ENCODE measurements at regions not wholly inside any gene's neighbourhood (a gene's known extent, or its start where the extent isn't known, plus 50 kb on each side); places are given as distances from the start of the nearest gene placed in this dataset.

DNA sequence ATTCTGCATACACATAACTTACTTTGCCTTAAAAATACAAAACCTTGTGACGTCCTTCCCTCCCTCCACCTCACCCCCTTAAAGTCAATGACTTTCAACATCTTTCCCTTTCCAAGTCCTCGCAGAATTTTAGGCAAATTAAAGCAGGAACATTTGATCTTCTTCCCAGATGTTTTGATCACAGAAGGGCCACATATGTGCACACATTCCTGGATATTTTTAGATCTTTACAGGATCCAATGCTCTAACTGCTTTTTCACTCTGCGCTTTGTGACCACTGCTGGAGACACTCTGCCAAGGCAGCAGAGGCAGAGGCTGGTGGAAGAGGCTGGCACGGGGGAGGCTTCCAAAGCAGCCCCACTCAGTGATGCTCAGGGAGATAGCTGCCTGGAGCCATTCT is 130.7 kb downstream of the SEC61B start:
- no peak overlapping the region for H3K4me3 ChIP-seq (replicated peaks in 1 of 3; ENCODE audit: low read depth in 2 of 3, low read length in 3 of 3)
- TF ChIP-seq, protein P1, sequence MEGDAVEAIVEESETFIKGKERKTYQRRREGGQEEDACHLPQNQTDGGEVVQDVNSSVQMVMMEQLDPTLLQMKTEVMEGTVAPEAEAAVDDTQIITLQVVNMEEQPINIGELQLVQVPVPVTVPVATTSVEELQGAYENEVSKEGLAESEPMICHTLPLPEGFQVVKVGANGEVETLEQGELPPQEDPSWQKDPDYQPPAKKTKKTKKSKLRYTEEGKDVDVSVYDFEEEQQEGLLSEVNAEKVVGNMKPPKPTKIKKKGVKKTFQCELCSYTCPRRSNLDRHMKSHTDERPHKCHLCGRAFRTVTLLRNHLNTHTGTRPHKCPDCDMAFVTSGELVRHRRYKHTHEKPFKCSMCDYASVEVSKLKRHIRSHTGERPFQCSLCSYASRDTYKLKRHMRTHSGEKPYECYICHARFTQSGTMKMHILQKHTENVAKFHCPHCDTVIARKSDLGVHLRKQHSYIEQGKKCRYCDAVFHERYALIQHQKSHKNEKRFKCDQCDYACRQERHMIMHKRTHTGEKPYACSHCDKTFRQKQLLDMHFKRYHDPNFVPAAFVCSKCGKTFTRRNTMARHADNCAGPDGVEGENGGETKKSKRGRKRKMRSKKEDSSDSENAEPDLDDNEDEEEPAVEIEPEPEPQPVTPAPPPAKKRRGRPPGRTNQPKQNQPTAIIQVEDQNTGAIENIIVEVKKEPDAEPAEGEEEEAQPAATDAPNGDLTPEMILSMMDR (IDR thresholded peaks at IDR 0.05): no peak
- no peaks in the 10 kb centered on the region for H3K79me2 ChIP-seq (ENCODE audit: insufficient read depth, low read length)
- no peak for DNase-seq
- no peaks in the 10 kb centered on the region for H3K27me3 ChIP-seq (ENCODE audit: control insufficient read depth in 2 of 2, insufficient read depth in 2 of 2, low read length in 2 of 2)
- H2AFZ ChIP-seq (ENCODE audit: insufficient read depth, low read depth, low read length, poor library complexity, severe bottlenecking): no peak overlapping the region
- H3K27ac Mint-ChIP-seq: no peak overlapping the region
- H4K20me1 ChIP-seq (ENCODE audit: insufficient read depth, low read length): no peaks in the 10 kb centered on the region
- H3K27me3 Mint-ChIP-seq (ENCODE audit: low read depth in 3 of 3): peaks cover 0 to 4% (median 0%) of the 10 kb centered on the region in 3 donors
- no peaks in the 10 kb centered on the region for H3K36me3 Mint-ChIP-seq
- no peaks in the 10 kb centered on the region for H3K36me3 ChIP-seq (replicated peaks in 1 of 2; ENCODE audit: control insufficient read depth in 1 of 2, insufficient read depth in 2 of 2, low read length in 2 of 2)
- no peak overlapping the region for H3K9ac ChIP-seq (ENCODE audit: insufficient read depth, low read length, poor library complexity, severe bottlenecking)
- intact Hi-C loops (cut with micrococcal nuclease): no loop called here
- no peak overlapping the region for H3K4me3 Mint-ChIP-seq
- peaks cover 0 to 3% (median 0%) of the 10 kb centered on the region in 7 donors for H3K9me3 Mint-ChIP-seq
- H3K4me1 Mint-ChIP-seq: no peaks in the 10 kb centered on the region
- H3K4me2 ChIP-seq (replicated peaks; ENCODE audit: extremely low read depth, low read length, poor library complexity, severe bottlenecking): no peak overlapping the region
- H3K4me1 ChIP-seq (ENCODE audit: control insufficient read depth in 1 of 2, insufficient read depth in 2 of 2, low read length in 2 of 2): no peaks in the 10 kb centered on the region
- 90% methylated on average over 4 of the region's 4 CpGs for WGBS (ENCODE audit: insufficient coverage)
- H3K9me3 ChIP-seq (replicated peaks in 1 of 2; ENCODE audit: control insufficient read depth in 1 of 2, insufficient read depth in 1 of 2, low read length in 2 of 2): no peaks in the 10 kb centered on the region
- H3K27ac ChIP-seq (ENCODE audit: low read depth in 1 of 2, low read length in 2 of 2): no peak overlapping the region

DNA sequence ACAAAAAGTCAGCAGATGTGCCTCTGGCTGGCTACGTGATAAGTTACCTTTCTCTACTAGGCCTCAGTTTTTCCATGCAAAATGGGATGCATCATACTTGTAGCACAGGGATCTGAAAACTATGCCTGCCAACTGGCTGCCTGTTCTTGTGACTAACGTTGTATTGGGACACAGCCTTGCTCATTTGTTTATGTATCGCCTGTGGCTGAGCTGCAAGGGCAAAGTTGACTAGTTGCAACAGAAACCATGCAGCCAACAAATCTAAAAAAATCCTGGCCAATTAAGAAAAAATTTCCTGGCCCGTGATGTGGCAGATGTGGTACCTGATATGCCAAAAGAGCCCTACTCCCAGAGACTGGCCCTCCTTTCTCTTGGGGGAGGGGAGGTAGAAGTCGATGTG is 131.3 kb downstream of the SEC61B start:
- WGBS (ENCODE audit: insufficient coverage): 91% methylated on average over 3 of the region's 5 CpGs
- no peaks in the 10 kb centered on the region for H3K79me2 ChIP-seq (ENCODE audit: insufficient read depth, low read length)
- H3K9ac ChIP-seq (ENCODE audit: insufficient read depth, low read length, poor library complexity, severe bottlenecking): no peak overlapping the region
- H3K27ac ChIP-seq (ENCODE audit: low read depth in 1 of 2, low read length in 2 of 2): no peak overlapping the region
- H4K20me1 ChIP-seq (ENCODE audit: insufficient read depth, low read length): no peaks in the 10 kb centered on the region
- Mint-ChIP-seq H3K27me3 (ENCODE audit: low read depth in 3 of 3) (peaks cover 0 to 4% (median 0%) of the 10 kb centered on the region in 3 donors), H3K27ac (no peak overlapping the region), H3K4me3 (no peak overlapping the region), H3K9me3 (peaks cover 0 to 3% (median 0%) of the 10 kb centered on the region in 7 donors), H3K4me1 (no peaks in the 10 kb centered on the region), H3K36me3 (no peaks in the 10 kb centered on the region)
- intact Hi-C loops (cut with micrococcal nuclease): no loop called here
- no peaks in the 10 kb centered on the region for H3K9me3 ChIP-seq (replicated peaks in 1 of 2; ENCODE audit: control insufficient read depth in 1 of 2, insufficient read depth in 1 of 2, low read length in 2 of 2)
- H3K4me2 ChIP-seq (replicated peaks; ENCODE audit: extremely low read depth, low read length, poor library complexity, severe bottlenecking): no peak overlapping the region
- H2AFZ ChIP-seq (ENCODE audit: insufficient read depth, low read depth, low read length, poor library complexity, severe bottlenecking): no peak overlapping the region
- H3K36me3 ChIP-seq (replicated peaks in 1 of 2; ENCODE audit: control insufficient read depth in 1 of 2, insufficient read depth in 2 of 2, low read length in 2 of 2): no peaks in the 10 kb centered on the region
- H3K4me1 ChIP-seq (ENCODE audit: control insufficient read depth in 1 of 2, insufficient read depth in 2 of 2, low read length in 2 of 2): no peaks in the 10 kb centered on the region
- no peaks in the 10 kb centered on the region for H3K27me3 ChIP-seq (ENCODE audit: control insufficient read depth in 2 of 2, insufficient read depth in 2 of 2, low read length in 2 of 2)
- H3K4me3 ChIP-seq (replicated peaks in 1 of 3; ENCODE audit: low read depth in 2 of 3, low read length in 3 of 3): no peak overlapping the region
- TF ChIP-seq, protein P1 (IDR thresholded peaks at IDR 0.05): no peak
- no peak for DNase-seq

Measured in CD14-positive monocyte (primary cell).